SK-N-MC (cell line): ENCODE measurements at regions not wholly inside any gene's neighbourhood (a gene's known extent, or its start where the extent isn't known, plus 50 kb on each side); places are given as distances from the start of the nearest gene placed in this dataset.

ENCODE experiments used
- DNase-seq: peaks from one replicate; pipeline ENCODE4 v3.0.0-alpha.2; 2011; ENCODE audit warnings: low read depth, low spot score
- H3K27ac ChIP-seq: fragments of 200-600 bp; sonication (generic); 2 replicates; pipeline ENCODE4 v1.5.1; 2016; ENCODE audit warnings: mixed run types
- H3K36me3 ChIP-seq: fragments of 200-600 bp; sonication (generic); 2 replicates; pipeline ENCODE4 v1.6.1; 2017; ENCODE audit warnings: antibody characterized with exemption, low read length, mixed read lengths; ENCODE audit not compliant: insufficient read depth
- H3K4me3 ChIP-seq: fragments of 200-600 bp; sonication (generic); 2 replicates; pipeline ENCODE4 v1.5.1; 2016
- H3K9ac ChIP-seq: fragments of 200-600 bp; sonication (generic); 2 replicates; pipeline ENCODE4 v1.8.0; 2017; ENCODE audit warnings: mixed run types, mixed read lengths; ENCODE audit not compliant: insufficient read length
- H3K9me3 ChIP-seq: fragments of 200-600 bp; sonication (generic); 2 replicates; pipeline ENCODE4 v1.6.1; 2017; ENCODE audit warnings: low read depth, mild to moderate bottlenecking, antibody characterized with exemption, low read length, moderate library complexity, mixed read lengths
- EZH2 ChIP-seq: fragments of 200-600 bp; sonication (generic); IDR thresholded peaks from one replicate; pipeline ENCODE4 v1.6.1; 2017; ENCODE audit warnings: antibody characterized with exemption
- FOXP2 ChIP-seq: optimal IDR thresholded peaks from 2 replicates; pipeline ENCODE3; 2011; ENCODE audit warnings: mild to moderate bottlenecking, moderate library complexity; ENCODE audit not compliant: insufficient read depth; ENCODE audit errors: extremely low read length, control extremely low read depth
- POLR2AphosphoS5 ChIP-seq: IDR thresholded peaks from 2 replicates; pipeline ENCODE4 v1.6.1; 2012; ENCODE audit warnings: mild to moderate bottlenecking, low read depth, low read length, borderline replicate concordance

- Histone ChIP-seq H3K9ac (no peak overlapping the region), H3K9me3 (no peaks in the 10 kb centered on the region; the same call in 1 of the 2 replicates), H3K36me3 (no peaks in the 10 kb centered on the region), H3K4me3 (no peak overlapping the region), H3K27ac (no peak overlapping the region)
- no peak for TF ChIP-seq FOXP2
- no peak for TF ChIP-seq POLR2AphosphoS5
- no peak for TF ChIP-seq EZH2
- no peak for DNase-seq
Observed at GRCh38 chr1:5590717-5591116, 401.5 kb downstream of the NPHP4 start.

GRCh38 chr1:5586629-5587028 is 405.6 kb downstream of the NPHP4 start:
- H3K27ac ChIP-seq: no peak overlapping the region
- no peaks in the 10 kb centered on the region for H3K36me3 ChIP-seq
- no peak for DNase-seq
- H3K4me3 ChIP-seq: no peak overlapping the region
- H3K9ac ChIP-seq: no peak overlapping the region
- no peaks in the 10 kb centered on the region; the same call in 1 of the 2 replicates for H3K9me3 ChIP-seq
- no peak for TF ChIP-seq POLR2AphosphoS5
- no peak for TF ChIP-seq EZH2
- TF ChIP-seq FOXP2: no peak

- Histone ChIP-seq H3K27ac (no peak overlapping the region), H3K9ac (no peak overlapping the region), H3K4me3 (no peak overlapping the region), H3K36me3 (no peaks in the 10 kb centered on the region), H3K9me3 (no peaks in the 10 kb centered on the region)
- TF ChIP-seq EZH2 (no peak), FOXP2 (no peak), POLR2AphosphoS5 (no peak)
- DNase-seq: no peak
Observed at GRCh38 chr1:5585256-5585655, 407.0 kb downstream of the NPHP4 start.

GRCh38 chr1:5580926-5581325 is 411.3 kb downstream of the NPHP4 start:
- no peak overlapping the region for H3K9ac ChIP-seq

GRCh38 chr1:5579966-5580365 is 412.3 kb downstream of the NPHP4 start:
- no peak for DNase-seq
- no peak overlapping the region for H3K27ac ChIP-seq
- no peak overlapping the region for H3K4me3 ChIP-seq
- no peaks in the 10 kb centered on the region for H3K36me3 ChIP-seq
- no peak overlapping the region for H3K9ac ChIP-seq
- TF ChIP-seq EZH2 (no peak), FOXP2 (no peak), POLR2AphosphoS5 (no peak)
- H3K9me3 ChIP-seq: no peaks in the 10 kb centered on the region

More at GRCh38 chr1:5580926-5581325, 411.3 kb downstream of the NPHP4 start:
- Histone ChIP-seq H3K27ac (no peak overlapping the region), H3K9me3 (no peaks in the 10 kb centered on the region), H3K4me3 (no peak overlapping the region), H3K36me3 (no peaks in the 10 kb centered on the region)
- DNase-seq: no peak
- TF ChIP-seq POLR2AphosphoS5 (no peak), FOXP2 (no peak), EZH2 (no peak)

GRCh38 chr1:5578690-5579089 is 413.5 kb downstream of the NPHP4 start:
- Histone ChIP-seq H3K9me3 (no peaks in the 10 kb centered on the region), H3K36me3 (no peaks in the 10 kb centered on the region), H3K27ac (no peak overlapping the region), H3K9ac (no peak overlapping the region), H3K4me3 (no peak overlapping the region)
- no peak for DNase-seq
- TF ChIP-seq POLR2AphosphoS5 (no peak), EZH2 (no peak), FOXP2 (no peak)

GRCh38 chr1:5577255-5578040 is 414.8 kb downstream of the NPHP4 start:
- no peak overlapping the region for H3K9ac ChIP-seq
- H3K9me3 ChIP-seq: no peaks in the 10 kb centered on the region
- H3K27ac ChIP-seq: no peak overlapping the region
- DNase-seq: no peak
- no peak overlapping the region for H3K4me3 ChIP-seq
- no peaks in the 10 kb centered on the region for H3K36me3 ChIP-seq
- TF ChIP-seq FOXP2 (no peak), POLR2AphosphoS5 (no peak), EZH2 (no peak)

- no peak for DNase-seq
- no peak overlapping the region for H3K4me3 ChIP-seq
- no peaks in the 10 kb centered on the region for H3K36me3 ChIP-seq
- TF ChIP-seq FOXP2 (no peak), EZH2 (no peak), POLR2AphosphoS5 (no peak)
- H3K9me3 ChIP-seq: no peaks in the 10 kb centered on the region
- H3K9ac ChIP-seq: no peak overlapping the region
- no peak overlapping the region for H3K27ac ChIP-seq
Observed at GRCh38 chr1:5576673-5577065, 415.6 kb downstream of the NPHP4 start.

- H3K4me3 ChIP-seq: no peak overlapping the region
- no peak overlapping the region for H3K27ac ChIP-seq
- TF ChIP-seq EZH2 (no peak), POLR2AphosphoS5 (no peak), FOXP2 (no peak)
- H3K36me3 ChIP-seq: no peaks in the 10 kb centered on the region
- no peaks in the 10 kb centered on the region for H3K9me3 ChIP-seq
- no peak for DNase-seq
- H3K9ac ChIP-seq: no peak overlapping the region
Observed at GRCh38 chr1:5576011-5576672, 416.1 kb downstream of the NPHP4 start.
